ENCODE measurements at regions not wholly inside any gene's neighbourhood (a gene's known extent, or its start where the extent isn't known, plus 50 kb on each side); places are given as distances from the start of the nearest gene placed in this dataset.
A peak's percentile ranks its signal among the peaks of the same experiment; 100 is the strongest.

- TF ChIP-seq POLR2A (IDR thresholded peaks at IDR 0.05) (no peak), CTCF (IDR thresholded peaks at IDR 0.05) (peak in 1 of 5 experiments; percentile 11)
Observed at GRCh38 chr7:84454174-84454959, 259.8 kb upstream of the SEMA3A start.

Data from tibial nerve (tissue), 3 donors.